UCSD-AML1 (cell line): ENCODE measurements at regions not wholly inside any gene's neighbourhood (a gene's known extent, or its start where the extent isn't known, plus 50 kb on each side); places are given as distances from the start of the nearest gene placed in this dataset.
"Not testable (repeated sequence)": the region's sequence is repeated elsewhere in the genome, so short reads cannot be mapped to it uniquely, and the experiment has no call there.

Experiments
- DNase-seq: peaks from one replicate; lab custom pipeline; 2025; ENCODE audit not compliant: unreplicated experiment; lab: John Stamatoyannopoulos, UW

- DNase-seq, result no peak
These were observed 137.9 kb upstream of the ZC3H15 start for GRCh38 chr2:186348200-186348599.

DNA sequence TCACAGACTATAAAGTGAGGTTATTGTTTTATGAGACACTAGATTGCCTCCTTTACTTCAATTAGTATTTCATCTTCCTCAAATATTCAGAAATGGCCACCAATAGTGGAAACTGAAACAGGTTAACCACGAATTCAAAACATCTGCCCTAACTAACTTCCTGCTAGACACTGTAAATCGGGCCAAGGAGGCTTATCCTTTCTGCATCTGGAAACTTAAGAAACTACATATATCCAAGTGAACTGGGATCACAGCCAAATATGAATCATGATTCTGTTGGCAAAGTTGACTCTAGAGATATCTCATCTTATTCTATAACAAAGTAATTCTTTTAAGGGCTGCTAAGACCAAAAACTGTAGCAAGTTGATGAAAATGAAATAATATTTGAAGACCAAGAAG, 136.6 kb upstream of the ZC3H15 start:
- no peak for DNase-seq

DNA sequence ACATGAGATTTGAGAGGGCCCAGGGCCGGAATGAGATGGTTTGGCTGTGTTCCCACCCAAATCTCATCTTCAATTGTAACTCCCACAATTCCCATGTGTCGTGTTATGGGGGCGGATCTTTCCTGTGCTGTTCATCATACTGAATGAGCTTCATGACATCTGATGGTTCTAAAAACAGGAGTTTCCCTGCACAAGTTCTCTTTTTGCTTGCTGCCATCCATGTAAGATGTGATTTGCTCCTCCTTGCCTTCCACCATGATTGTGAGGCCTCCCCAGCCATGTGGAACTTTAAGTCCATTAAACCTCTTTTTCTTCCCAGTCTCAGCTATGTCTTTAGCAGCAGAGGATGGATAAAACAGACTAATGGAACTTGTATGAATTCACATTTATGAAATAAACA, 131.9 kb upstream of the ZC3H15 start:
- not testable (repeated sequence) for DNase-seq

GRCh38 chr2:186365406-186365805, 120.7 kb upstream of the ZC3H15 start:
- no peak for DNase-seq

GRCh38 chr2:186379052-186379451, 107.0 kb upstream of the ZC3H15 start:
- DNase-seq, result no peak

DNA sequence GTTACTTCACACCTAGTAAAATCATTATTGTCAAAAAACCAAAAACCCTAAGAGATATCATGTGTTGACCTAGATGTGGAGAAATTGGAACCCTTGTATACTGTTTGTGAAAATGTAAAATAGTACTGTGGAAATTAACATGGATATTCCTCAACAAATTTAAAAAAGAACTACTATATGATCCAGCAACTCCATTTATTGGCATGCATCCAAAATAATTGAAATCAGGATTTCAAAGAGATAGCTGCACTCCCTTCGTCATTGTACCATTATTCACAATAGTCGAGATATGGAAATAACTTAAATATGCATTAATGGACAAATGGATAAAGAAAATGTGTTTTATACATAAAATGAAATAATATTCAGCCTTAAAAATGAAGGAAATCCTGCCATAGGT, 105.3 kb upstream of the ZC3H15 start:
- DNase-seq, result no peak

DNA sequence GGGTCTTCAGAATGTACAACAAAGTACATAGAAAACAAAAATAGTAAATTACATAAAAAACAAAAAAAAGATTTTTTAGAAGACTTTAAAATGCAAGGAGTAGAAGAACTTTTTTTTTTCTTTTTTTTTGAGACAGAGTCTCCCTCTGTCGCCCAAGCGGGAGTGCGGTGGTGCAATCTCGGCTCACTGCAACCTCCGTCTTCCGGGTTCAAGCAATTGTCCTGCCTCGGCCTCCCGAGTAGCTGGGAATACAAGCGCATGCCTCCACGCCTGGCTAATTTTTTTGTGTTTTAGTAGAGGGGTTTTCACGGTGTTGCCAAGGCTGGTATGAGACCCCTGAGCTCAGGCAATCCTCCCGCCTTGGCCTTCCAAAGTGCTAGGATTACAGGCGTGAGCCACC, 104.5 kb upstream of the ZC3H15 start:
- no peak for DNase-seq

- DNase-seq, result no peak
These were observed 103.1 kb upstream of the ZC3H15 start for GRCh38 chr2:186382932-186383331.

GRCh38 chr2:186384226-186384625, 101.8 kb upstream of the ZC3H15 start:
- no peak for DNase-seq

DNA sequence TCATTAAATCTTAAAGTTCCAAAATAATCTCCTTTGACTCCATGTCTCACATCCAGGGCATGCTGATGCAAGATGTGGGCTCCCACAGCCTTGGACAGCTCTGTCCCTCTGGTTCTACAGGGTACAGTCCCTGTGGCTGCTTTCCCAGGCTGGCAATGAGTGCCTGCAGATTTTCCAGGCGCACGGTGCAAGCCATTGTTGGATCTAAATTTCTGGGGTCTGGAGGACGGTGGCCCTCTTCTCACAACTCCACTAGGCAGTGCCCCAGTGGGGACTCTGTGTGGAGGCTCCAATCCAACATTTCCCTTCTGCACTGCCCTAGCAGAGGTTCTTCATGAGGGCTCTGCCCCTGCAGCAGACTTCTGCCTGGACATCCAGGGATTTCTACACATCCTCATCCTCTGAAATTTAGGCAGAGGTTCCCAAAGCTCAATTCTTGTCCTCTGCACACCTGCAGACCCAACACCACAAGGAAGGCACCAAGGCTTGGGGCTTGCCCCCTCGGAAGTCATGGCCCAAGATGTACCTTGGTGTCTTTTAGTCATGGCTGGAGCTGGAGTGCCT, 100.3 kb upstream of the ZC3H15 start:
- not testable (repeated sequence) for DNase-seq

DNA sequence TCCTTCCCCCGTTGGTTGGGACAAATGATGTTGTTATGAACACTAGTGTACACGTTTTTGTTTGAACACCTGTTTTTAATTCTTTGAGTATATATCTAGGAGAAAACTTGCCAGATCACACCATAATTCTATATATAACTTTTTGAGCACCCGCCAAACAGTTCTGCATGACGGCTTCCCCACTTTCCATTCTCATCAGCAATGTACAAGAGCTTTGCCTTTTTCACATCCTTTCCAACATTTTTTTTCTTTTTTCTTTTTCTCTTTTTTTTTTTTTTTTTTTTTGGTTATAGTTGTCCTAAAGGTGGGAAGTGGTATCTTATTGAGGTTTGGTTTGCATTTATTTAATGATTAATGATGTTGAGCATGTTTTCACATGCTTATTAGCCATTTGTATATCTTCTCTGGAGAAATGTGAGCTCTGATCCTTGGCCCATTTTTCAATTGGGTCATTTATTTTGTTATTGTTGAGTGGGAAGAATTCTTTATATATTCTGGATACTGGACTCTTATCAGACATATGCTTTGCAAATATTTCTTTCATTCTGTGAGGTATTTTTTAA, 86.9 kb upstream of the ZC3H15 start:
- DNase-seq, result no peak

DNA sequence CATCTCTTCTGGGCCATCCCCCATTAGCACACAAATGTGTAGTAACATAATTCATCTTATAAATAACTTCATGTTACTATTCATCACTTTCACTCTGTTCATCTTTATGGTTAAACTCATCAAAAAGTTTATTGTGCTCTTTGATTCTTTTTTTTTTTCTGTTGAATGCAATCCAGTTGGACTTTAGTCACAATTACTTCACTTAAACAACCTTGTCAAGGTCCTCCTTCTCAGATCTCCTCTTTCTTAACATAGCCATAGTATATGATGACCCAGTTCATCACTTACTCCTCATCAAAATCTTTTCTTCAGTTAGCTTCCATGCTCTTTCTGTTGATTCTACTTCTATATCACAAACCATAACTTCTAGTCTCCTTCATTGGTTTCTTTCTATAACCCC, 80.2 kb upstream of the ZC3H15 start:
- DNase-seq, result no peak

DNA sequence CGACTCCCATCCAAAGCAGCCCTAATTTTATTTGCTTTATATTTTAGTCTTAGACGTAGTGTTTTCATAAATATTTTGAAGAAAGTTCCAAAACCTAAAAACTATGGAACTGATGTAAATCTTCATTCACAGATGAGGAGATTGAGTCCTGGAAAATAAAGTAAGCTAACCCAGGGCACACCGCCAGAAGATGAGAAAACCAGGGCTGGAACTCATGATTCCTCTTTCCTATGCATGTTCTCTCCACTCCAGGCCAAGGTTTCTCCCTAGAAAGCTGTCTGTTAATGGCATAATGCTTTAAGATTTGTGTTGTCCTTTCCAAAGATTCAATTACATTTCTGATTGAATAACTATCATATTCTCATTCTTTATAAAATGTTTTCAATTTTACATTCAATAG, 78.4 kb upstream of the ZC3H15 start:
- DNase-seq, result no peak

DNA sequence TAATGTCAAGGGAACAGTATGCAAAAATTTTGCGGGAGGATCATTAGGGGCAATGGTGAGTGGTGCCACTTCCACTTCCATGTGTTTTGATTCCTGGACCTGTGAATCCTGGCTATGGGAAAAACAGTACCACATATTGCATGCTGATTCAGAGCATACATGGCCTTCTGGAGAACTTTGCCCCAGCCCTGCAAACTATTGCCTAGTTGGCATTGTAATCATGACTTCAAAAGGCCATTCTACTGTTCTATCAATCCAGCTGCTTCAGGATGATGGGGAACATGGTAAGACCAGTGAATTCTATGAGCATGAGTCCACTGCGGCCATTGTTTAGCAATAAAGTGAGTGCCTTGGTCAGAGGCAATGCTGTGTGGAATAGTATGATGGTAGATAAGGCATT, 75.3 kb upstream of the ZC3H15 start:
- DNase-seq, result no peak

DNA sequence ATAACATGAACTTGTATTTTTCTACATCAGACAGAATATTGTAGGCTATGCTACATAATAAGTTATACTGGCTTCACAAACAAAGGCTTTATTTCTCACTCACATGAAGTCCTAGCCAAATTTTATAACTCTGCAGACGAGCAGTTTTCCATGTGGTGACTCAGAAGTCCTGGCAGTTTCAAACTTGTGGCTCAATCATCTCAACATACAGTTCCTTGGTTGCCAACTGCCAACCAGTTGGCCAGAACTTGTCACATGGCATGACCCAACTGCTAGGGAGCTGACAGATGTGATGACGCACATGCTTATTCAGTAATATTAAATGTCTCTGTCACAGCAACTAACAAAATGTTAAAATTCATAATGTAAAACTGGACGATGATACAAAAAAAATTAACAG, 63.8 kb upstream of the ZC3H15 start:
- DNase-seq, result no peak

DNA sequence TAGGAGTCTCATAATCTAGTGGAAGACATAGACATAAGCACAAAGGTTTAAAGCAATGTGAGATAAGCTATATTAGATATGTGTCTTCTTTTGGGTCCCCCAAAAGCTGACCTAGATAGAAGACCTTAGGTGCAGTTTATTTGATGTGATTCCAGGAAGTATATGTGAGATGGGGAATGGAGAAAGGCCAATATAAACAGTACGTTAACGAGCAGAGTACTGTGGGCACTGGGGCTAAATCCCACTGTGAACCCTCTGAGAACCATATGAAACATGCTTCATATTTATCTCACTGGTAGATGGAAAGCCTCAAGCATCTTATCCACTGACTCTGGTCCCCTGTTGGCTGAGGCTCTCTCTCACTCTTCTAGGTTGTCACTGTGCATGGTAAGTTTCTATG, 62.6 kb upstream of the ZC3H15 start:
- DNase-seq, result no peak

GRCh38 chr2:186424265-186424664, 61.8 kb upstream of the ZC3H15 start:
- DNase-seq, result no peak

GRCh38 chr2:186425576-186425975, 60.5 kb upstream of the ZC3H15 start:
- no peak for DNase-seq

- DNase-seq, result no peak
These were observed 59.7 kb upstream of the ZC3H15 start for GRCh38 chr2:186426153-186427016.

GRCh38 chr2:186427017-186427350, 59.1 kb upstream of the ZC3H15 start:
- not testable (repeated sequence) for DNase-seq

- no peak for DNase-seq
These were observed 58.1 kb upstream of the ZC3H15 start for GRCh38 chr2:186427970-186428369.

- DNase-seq, result no peak
These were observed 57.0 kb upstream of the ZC3H15 start for GRCh38 chr2:186429104-186429503.

DNA sequence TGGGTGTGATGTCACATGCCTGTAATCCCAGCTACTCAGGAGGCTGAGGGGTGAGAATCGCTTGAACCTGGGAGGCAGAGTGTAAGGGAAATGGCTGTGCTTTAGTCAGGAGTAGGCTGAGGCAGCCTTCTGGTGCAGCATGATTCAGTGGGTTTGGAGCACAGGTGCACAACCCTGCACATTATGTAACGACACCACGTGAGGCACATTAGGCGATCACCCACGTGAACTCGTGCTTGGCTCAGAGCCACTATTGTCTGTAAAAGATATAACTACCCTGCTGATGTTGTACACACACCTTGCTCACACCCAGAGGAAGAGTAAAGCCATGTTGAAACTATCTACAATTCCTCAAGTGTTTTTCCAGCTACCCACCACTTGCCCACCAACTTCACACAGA, 54.8 kb upstream of the ZC3H15 start:
- DNase-seq, result no peak
